ENCODE measurements at regions not wholly inside any gene's neighbourhood (a gene's known extent, or its start where the extent isn't known, plus 50 kb on each side); places are given as distances from the start of the nearest gene placed in this dataset.
A peak's percentile ranks its signal among the peaks of the same experiment; 100 is the strongest.

- Histone ChIP-seq H3K27ac (no peak overlapping the region), H3K4me1 (replicated peaks in 1 of 2) (no peaks in the 10 kb centered on the region), H3K4me3 (no peak overlapping the region)
- 0 to 100% (median 57%) methylated on average over 1 of the region's 1 CpG; no CpG with 5 or more reads in 3 of the 10 experiments for WGBS, 10 experiments
- ATAC-seq (replicated peaks in 6 of 8), result no peak
- in situ Hi-C loops (cut with MboI; ENCODE audit: low pct_unique_long_range_greater_than_20kb in 2 of 9, low sequenced_read_pairs in 9 of 9, unreplicated experiment in 9 of 9), result loop anchor here in 1 of 9 experiments (25.0 kb wide), 1 partner anchor 115 kb away; the partner anchor contains the start of gene ITPRID2
These were observed 92.5 kb upstream of the NEUROD1 start for GRCh38 chr2:181772777-181773176.

- 49 to 100% (median 82%) methylated on average over 1 to 4 of the region's 4 CpGs for WGBS, 10 experiments
- ATAC-seq (replicated peaks in 6 of 8), result peak in 2 of 8 experiments; percentile 91 to 96
- H3K27ac ChIP-seq, result no peak overlapping the region
- in situ Hi-C loops (cut with MboI; ENCODE audit: low pct_unique_long_range_greater_than_20kb in 2 of 9, low sequenced_read_pairs in 9 of 9, unreplicated experiment in 9 of 9), result loop anchor here in 1 of 9 experiments (25.0 kb wide), 1 partner anchor 113 kb away; the partner anchor contains the start of gene ITPRID2
- H3K4me1 ChIP-seq (replicated peaks in 1 of 2), result peaks cover 6 to 11% of the 10 kb centered on the region in 2 donors
- no peak overlapping the region for H3K4me3 ChIP-seq
These were observed 94.4 kb upstream of the NEUROD1 start for GRCh38 chr2:181774685-181775084.

- peaks cover 17 to 18% of the 10 kb centered on the region in 2 donors for H3K4me1 ChIP-seq (replicated peaks in 1 of 2)
- H3K4me3 ChIP-seq, result no peak overlapping the region
- in situ Hi-C loops (cut with MboI; ENCODE audit: low pct_unique_long_range_greater_than_20kb in 2 of 9, low sequenced_read_pairs in 9 of 9, unreplicated experiment in 9 of 9), result no loop called here
- 50 to 100% (median 86%) methylated on average over 1 to 3 of the region's 3 CpGs for WGBS, 10 experiments
- H3K27ac ChIP-seq, result no peak overlapping the region
- ATAC-seq (replicated peaks in 6 of 8), result no peak
These were observed 96.0 kb upstream of the NEUROD1 start for GRCh38 chr2:181776336-181776735.

DNA sequence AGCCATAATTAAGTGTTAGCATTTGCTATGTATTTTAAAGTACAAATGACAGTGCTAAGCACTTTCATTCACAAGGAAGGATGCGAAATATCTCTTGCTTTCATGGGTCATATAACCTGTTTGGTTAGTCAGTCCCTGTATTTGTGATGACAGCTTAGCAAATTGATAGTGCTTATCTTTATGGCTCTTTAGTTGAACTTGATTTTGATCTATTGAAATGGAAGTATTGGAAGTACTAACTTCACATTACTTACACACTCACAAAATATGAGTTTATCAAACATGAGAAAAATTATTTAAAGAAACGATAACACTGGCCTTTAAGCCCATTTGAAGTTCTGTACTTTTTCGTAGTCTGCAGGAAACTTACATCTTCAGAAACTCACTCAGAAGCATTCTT lies 97.4 kb upstream of the NEUROD1 start:
- no peak overlapping the region for H3K27ac ChIP-seq
- no peak overlapping the region for H3K4me3 ChIP-seq
- WGBS, 10 experiments, result 36 to 100% (median 89%) methylated on average over 1 to 3 of the region's 3 CpGs
- in situ Hi-C loops (cut with MboI; ENCODE audit: low pct_unique_long_range_greater_than_20kb in 2 of 9, low sequenced_read_pairs in 9 of 9, unreplicated experiment in 9 of 9), result no loop called here
- peaks cover 17 to 18% of the 10 kb centered on the region in 2 donors for H3K4me1 ChIP-seq (replicated peaks in 1 of 2)
- ATAC-seq (replicated peaks in 6 of 8), result no peak

DNA sequence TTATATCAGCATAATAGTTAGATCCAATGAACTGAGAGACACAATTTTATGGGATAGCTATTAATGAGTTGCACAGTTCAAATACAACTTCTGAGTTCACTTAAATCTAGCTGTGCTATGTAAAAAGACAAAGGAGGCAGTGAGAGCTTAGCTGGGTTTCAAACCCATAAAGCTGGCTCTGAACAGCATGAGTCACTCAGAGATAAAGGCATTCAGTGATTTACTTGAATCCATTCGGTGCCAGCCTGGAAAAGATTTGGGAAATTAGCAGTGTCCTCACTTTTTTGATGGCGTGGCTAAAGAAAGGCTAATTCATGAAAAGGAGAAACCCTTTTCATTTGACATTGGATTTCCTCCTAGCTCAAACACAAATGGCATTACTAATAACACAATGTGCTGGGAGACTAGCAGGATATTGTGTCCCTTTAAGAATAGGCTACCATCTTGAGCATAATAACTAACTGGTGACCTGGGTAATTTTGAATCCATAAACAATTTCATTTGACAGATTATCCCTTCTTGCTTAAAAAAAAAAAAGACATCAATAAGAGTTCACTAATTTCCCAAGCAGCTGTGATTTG lies 98.4 kb upstream of the NEUROD1 start:
- Histone ChIP-seq H3K4me3 (no peak overlapping the region), H3K4me1 (replicated peaks in 1 of 2) (peaks cover 17 to 18% of the 10 kb centered on the region in 2 donors), H3K27ac (no peak overlapping the region)
- ATAC-seq (replicated peaks in 6 of 8), result peak in 5 of 8 experiments; percentile 54 to 84 (median 72)
- in situ Hi-C loops (cut with MboI; ENCODE audit: low pct_unique_long_range_greater_than_20kb in 2 of 9, low sequenced_read_pairs in 9 of 9, unreplicated experiment in 9 of 9), result no loop called here
- 0 to 100% (median 33%) methylated on average over 1 to 2 of the region's 2 CpGs for WGBS, 10 experiments

GRCh38 chr2:181779288-181780021 lies 99.1 kb upstream of the NEUROD1 start:
- WGBS, 10 experiments, result 0 to 92% (median 71%) methylated on average over 1 to 2 of the region's 2 CpGs; no CpG with 5 or more reads in 2 of the 10 experiments
- Histone ChIP-seq H3K4me1 (replicated peaks in 1 of 2) (peaks cover 18 to 20% of the 10 kb centered on the region in 2 donors), H3K27ac (peak overlapping the region in 1 of 2 donors; percentile 29), H3K4me3 (no peak overlapping the region)
- in situ Hi-C loops (cut with MboI; ENCODE audit: low pct_unique_long_range_greater_than_20kb in 2 of 9, low sequenced_read_pairs in 9 of 9, unreplicated experiment in 9 of 9), result no loop called here
- ATAC-seq (replicated peaks in 6 of 8), result peak in 4 of 8 experiments; percentile 5 to 56 (median 42)

DNA sequence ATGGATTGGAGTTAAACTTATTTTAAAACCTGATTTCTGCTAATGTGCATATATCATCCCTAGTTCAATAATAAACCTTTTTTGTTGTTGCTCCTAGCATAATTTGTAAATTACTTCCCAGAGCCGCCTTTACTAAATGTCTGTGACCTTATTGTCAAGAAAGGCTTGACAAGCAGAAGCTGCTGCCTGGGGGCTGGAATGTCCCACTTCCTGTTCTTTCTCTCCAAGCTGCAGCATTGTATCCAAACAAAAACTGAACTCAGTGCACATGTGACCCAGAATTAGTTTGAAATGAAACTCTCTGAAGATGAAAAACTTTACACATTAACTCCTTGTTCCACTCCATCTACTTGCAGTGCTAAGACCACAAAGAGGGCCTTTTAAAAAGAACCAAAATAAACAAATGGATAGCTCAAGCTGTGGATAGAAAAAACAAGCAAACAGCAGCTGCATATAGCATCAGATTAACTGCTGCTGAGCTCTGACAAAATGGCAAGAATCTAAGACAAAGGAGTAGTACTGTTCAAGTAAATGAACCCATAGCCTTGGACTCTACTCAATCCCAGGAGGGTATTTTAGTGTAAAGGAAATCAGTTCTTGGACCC lies 99.8 kb upstream of the NEUROD1 start:
- ATAC-seq (replicated peaks in 6 of 8), result peak in 5 of 8 experiments; percentile 24 to 74 (median 56)
- H3K27ac ChIP-seq, result peak overlapping the region in 1 of 2 donors; percentile 29
- peaks cover 21 to 22% of the 10 kb centered on the region in 2 donors for H3K4me1 ChIP-seq (replicated peaks in 1 of 2)
- no peak overlapping the region for H3K4me3 ChIP-seq
- in situ Hi-C loops (cut with MboI; ENCODE audit: low pct_unique_long_range_greater_than_20kb in 2 of 9, low sequenced_read_pairs in 9 of 9, unreplicated experiment in 9 of 9), result no loop called here
- 29 to 100% (median 75%) methylated on average over 1 of the region's 1 CpG; no CpG with 5 or more reads in 2 of the 10 experiments for WGBS, 10 experiments

GRCh38 chr2:181780657-181781056 lies 100.3 kb upstream of the NEUROD1 start:
- no peak for ATAC-seq (replicated peaks in 6 of 8)
- in situ Hi-C loops (cut with MboI; ENCODE audit: low pct_unique_long_range_greater_than_20kb in 2 of 9, low sequenced_read_pairs in 9 of 9, unreplicated experiment in 9 of 9), result no loop called here
- Histone ChIP-seq H3K27ac (no peak overlapping the region), H3K4me1 (replicated peaks in 1 of 2) (peaks cover 21 to 22% of the 10 kb centered on the region in 2 donors), H3K4me3 (no peak overlapping the region)

GRCh38 chr2:181781078-181781786 lies 100.9 kb upstream of the NEUROD1 start:
- H3K27ac ChIP-seq, result no peak overlapping the region
- in situ Hi-C loops (cut with MboI; ENCODE audit: low pct_unique_long_range_greater_than_20kb in 2 of 9, low sequenced_read_pairs in 9 of 9, unreplicated experiment in 9 of 9), result no loop called here
- no peak overlapping the region for H3K4me3 ChIP-seq
- ATAC-seq (replicated peaks in 6 of 8), result no peak
- peaks cover 21 to 22% of the 10 kb centered on the region in 2 donors for H3K4me1 ChIP-seq (replicated peaks in 1 of 2)

DNA sequence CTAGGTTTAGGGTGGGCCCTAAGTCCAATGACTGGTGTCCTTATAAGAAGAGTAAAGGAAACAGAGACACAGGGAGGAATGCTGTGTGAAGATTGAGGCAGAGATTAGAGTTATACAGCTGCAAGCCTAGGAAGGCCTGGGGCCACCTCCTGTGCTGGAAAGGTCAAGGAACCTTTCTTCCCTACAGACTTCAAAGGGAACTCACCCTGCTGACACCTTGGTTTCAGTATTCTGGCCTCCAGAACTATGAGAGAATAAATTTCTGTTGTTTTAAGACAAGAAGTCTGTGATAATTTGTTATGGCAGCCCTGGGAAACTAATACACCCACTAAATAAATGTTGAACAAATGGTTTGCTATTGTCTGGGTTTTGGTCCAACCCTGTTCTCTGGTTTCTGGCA lies 102.3 kb upstream of the NEUROD1 start:
- Histone ChIP-seq H3K27ac (no peak overlapping the region), H3K4me1 (replicated peaks in 1 of 2) (peaks cover 21 to 22% of the 10 kb centered on the region in 2 donors), H3K4me3 (no peak overlapping the region)
- ATAC-seq (replicated peaks in 6 of 8), result no peak
- in situ Hi-C loops (cut with MboI; ENCODE audit: low pct_unique_long_range_greater_than_20kb in 2 of 9, low sequenced_read_pairs in 9 of 9, unreplicated experiment in 9 of 9), result no loop called here

DNA sequence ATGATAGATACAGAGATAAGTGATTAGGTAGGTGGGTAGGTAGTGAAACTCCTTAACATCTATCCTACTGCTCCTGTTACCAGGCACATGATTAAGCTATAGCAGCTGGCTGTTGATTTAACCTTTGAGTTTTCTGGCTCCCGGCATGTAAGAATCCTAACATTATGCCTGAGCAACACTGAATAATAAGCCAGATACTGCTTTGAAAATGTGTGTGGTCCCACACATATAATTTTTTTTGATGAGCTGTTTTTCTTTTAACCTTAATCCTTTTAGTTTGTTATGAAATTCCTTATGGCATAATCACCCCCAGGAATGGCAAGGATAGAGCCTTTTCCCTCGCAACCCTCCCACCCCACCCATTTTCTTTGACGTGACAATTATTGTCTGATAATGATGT lies 104.2 kb upstream of the NEUROD1 start:
- peak in 4 of 8 experiments; percentile 31 to 62 (median 36) for ATAC-seq (replicated peaks in 6 of 8)
- Histone ChIP-seq H3K4me3 (no peak overlapping the region), H3K4me1 (replicated peaks in 1 of 2) (peaks cover 13 to 17% of the 10 kb centered on the region in 2 donors), H3K27ac (no peak overlapping the region)
- in situ Hi-C loops (cut with MboI; ENCODE audit: low pct_unique_long_range_greater_than_20kb in 2 of 9, low sequenced_read_pairs in 9 of 9, unreplicated experiment in 9 of 9), result no loop called here
- 0 to 93% (median 33%) methylated on average over 1 to 3 of the region's 3 CpGs; no CpG with 5 or more reads in 3 of the 10 experiments for WGBS, 10 experiments

- 0 to 79% (median 33%) methylated on average over 1 to 2 of the region's 2 CpGs; no CpG with 5 or more reads in 2 of the 10 experiments for WGBS, 10 experiments
- ATAC-seq (replicated peaks in 6 of 8), result peak in 7 of 8 experiments; percentile 52 to 92 (median 72)
- Histone ChIP-seq H3K4me1 (replicated peaks in 1 of 2) (peaks cover 4% of the 10 kb centered on the region in 2 donors), H3K4me3 (no peak overlapping the region), H3K27ac (no peak overlapping the region)
- in situ Hi-C loops (cut with MboI; ENCODE audit: low pct_unique_long_range_greater_than_20kb in 2 of 9, low sequenced_read_pairs in 9 of 9, unreplicated experiment in 9 of 9), result no loop called here
These were observed 105.5 kb upstream of the NEUROD1 start for GRCh38 chr2:181785691-181786344.

All from motor neuron (in vitro differentiated cells).